B cell (primary cell): ENCODE measurements at regions not wholly inside any gene's neighbourhood (a gene's known extent, or its start where the extent isn't known, plus 50 kb on each side); places are given as distances from the start of the nearest gene placed in this dataset.

Experiments
- ATAC-seq: fragments of 200-7000 bp; cut with Tn5 transposase; one replicate; pipeline ENCODE4 v1.10.0; 2021; ENCODE audit warnings: low read depth, mild to moderate bottlenecking, moderate number of reproducible peaks, moderate library complexity
- CTCF ChIA-PET: fragments of 350-600 bp; sonication (Branson Sonifier 250); formaldehyde crosslinking; loops from one replicate; lab custom pipeline; 2021; ENCODE audit warnings: antibody characterized with exemption, inconsistent platforms; lab: Charles Lee
- POLR2A ChIA-PET: fragments of 350-600 bp; sonication (Branson Sonifier 250); formaldehyde crosslinking; loops from one replicate; lab custom pipeline; 2021; ENCODE audit warnings: antibody characterized with exemption; lab: Charles Lee
- DNase-seq: peaks from one replicate; pipeline ENCODE4 v3.0.0; 2013
- H2AFZ ChIP-seq: 2 replicates; pipeline ENCODE4 v1.6.1; 2012; ENCODE audit warnings: mild to moderate bottlenecking, low read depth, low read length; ENCODE audit not compliant: insufficient read depth, poor library complexity, severe bottlenecking
- H3K27ac ChIP-seq, 2 donors: 1 replicate in 1 of 2; 2 replicates in 1 of 2; pipeline ENCODE4 v1.5.1; 2012 to 2013; ENCODE audit warnings: low read length in 2 of 2, mild to moderate bottlenecking in 2 of 2, moderate library complexity in 1 of 2
- H3K27me3 ChIP-seq, 4 experiments: fragments of 200-600 bp in 1 of 4; sonication (generic) in 1 of 4; replicated peaks in 1 of 4; 1 replicate in 2 of 4; 2 replicates in 2 of 4; pipeline versions ENCODE4 v1.6.1 to v1.7.0; 2013 to 2016; ENCODE audit warnings: low read length in 3 of 4, mild to moderate bottlenecking in 2 of 4, mixed read lengths in 1 of 4, moderate library complexity in 1 of 4; ENCODE audit not compliant: insufficient read depth in 4 of 4, control insufficient read depth in 3 of 4; ENCODE audit errors: control extremely low read depth in 1 of 4
- H3K36me3 ChIP-seq, 2 experiments: replicated peaks in 1 of 2; 1 replicate in 1 of 2; 2 replicates in 1 of 2; pipeline versions ENCODE4 v1.6.1 to v1.7.1; 2013; ENCODE audit warnings: low read length in 1 of 2; ENCODE audit not compliant: insufficient read depth in 2 of 2, control insufficient read depth in 1 of 2; ENCODE audit errors: control extremely low read depth in 1 of 2, extremely low read depth in 1 of 2
- H3K4me1 ChIP-seq, 2 donors: fragments of 200-600 bp in 1 of 2; sonication (generic) in 1 of 2; 1 replicate in 1 of 2; 2 replicates in 1 of 2; pipeline versions ENCODE4 v1.5.1 to v1.6.1; 2013 to 2017; ENCODE audit warnings: low read length in 2 of 2; ENCODE audit not compliant: control insufficient read depth in 2 of 2, insufficient read depth in 2 of 2
- H3K4me2 ChIP-seq: replicated peaks from 2 replicates; pipeline ENCODE3; 2012; ENCODE audit warnings: mild to moderate bottlenecking, low read depth, low read length; ENCODE audit not compliant: poor library complexity, severe bottlenecking
- H3K4me3 ChIP-seq, 5 experiments: fragments of 200-600 bp in 1 of 5; sonication (generic) in 1 of 5; 1 replicate in 3 of 5; 2 replicates in 2 of 5; pipeline versions ENCODE4 v1.5.1 to v1.7.0; 2011 to 2016; ENCODE audit warnings: low read length in 4 of 5, mild to moderate bottlenecking in 4 of 5, low read depth in 2 of 5, control low read depth in 1 of 5, moderate library complexity in 1 of 5; ENCODE audit not compliant: insufficient read depth in 1 of 5; ENCODE audit errors: control extremely low read depth in 1 of 5, extremely low read depth in 1 of 5
- H3K79me2 ChIP-seq: fragments of 200-600 bp; sonication (generic); one replicate; pipeline ENCODE4 v1.6.0; 2016; ENCODE audit warnings: low read length; ENCODE audit not compliant: control insufficient read depth, insufficient read depth
- H3K9ac ChIP-seq: fragments of 200-600 bp; sonication (generic); 2 replicates; pipeline ENCODE4 v1.6.1; 2017; ENCODE audit warnings: mild to moderate bottlenecking, low read length, moderate library complexity
- H3K9me3 ChIP-seq, 3 donors: one replicate each; pipeline versions ENCODE4 v1.6.1 to v1.7.1; 2013; ENCODE audit warnings: low read length in 2 of 3; ENCODE audit not compliant: control insufficient read depth in 2 of 3, insufficient read depth in 1 of 3; ENCODE audit errors: control extremely low read depth in 1 of 3
- H4K20me1 ChIP-seq: 2 replicates; pipeline ENCODE4 v1.6.0; 2012; ENCODE audit warnings: mild to moderate bottlenecking, low read length; ENCODE audit not compliant: insufficient read depth, control insufficient read depth, poor library complexity, severe bottlenecking
- H3K27ac Mint-ChIP-seq: one replicate; pipeline ENCODE4 v1.8.0; 2021; ENCODE audit warnings: mixed read lengths
- H3K27me3 Mint-ChIP-seq: one replicate; pipeline ENCODE4 v1.8.0; 2021; ENCODE audit warnings: mixed read lengths
- H3K4me1 Mint-ChIP-seq: one replicate; pipeline ENCODE4 v1.8.0; 2021; ENCODE audit warnings: mixed read lengths
- H3K4me3 Mint-ChIP-seq: one replicate; pipeline ENCODE4 v1.8.0; 2021; ENCODE audit warnings: mixed read lengths
- H3K9me3 Mint-ChIP-seq: one replicate; pipeline ENCODE4 v1.8.0; 2022; ENCODE audit warnings: mixed read lengths; ENCODE audit not compliant: insufficient read depth
- CTCF ChIP-seq: fragments of 200-600 bp; IDR thresholded peaks from one replicate; pipeline ENCODE4 v1.8.0; 2022; ENCODE audit warnings: antibody characterized with exemption, mild to moderate bottlenecking
- EZH2 ChIP-seq: IDR thresholded peaks from 2 replicates; pipeline ENCODE4 v1.6.1; 2012; ENCODE audit warnings: borderline replicate concordance, low read depth, mild to moderate bottlenecking, moderate library complexity, low read length; ENCODE audit not compliant: insufficient read depth, poor library complexity, severe bottlenecking
- intact Hi-C: fragments of 100-400 bp; cut with micrococcal nuclease; formaldehyde crosslinking; loops from one replicate; pipeline ENCODE4 v1.10.0; 2022

GRCh38 chr3:162996368-162996767, 1499.8 kb downstream of the OTOL1 start:
- no peak for TF ChIP-seq CTCF
- TF ChIP-seq EZH2 = no peak
- H3K27me3 Mint-ChIP-seq = no peaks in the 10 kb centered on the region
- Histone ChIP-seq H3K27me3 (no peaks in the 10 kb centered on the region), H3K4me3 (no peak overlapping the region), H3K27ac (no peak overlapping the region), H3K9me3 (no peaks in the 10 kb centered on the region), H3K4me1 (no peaks in the 10 kb centered on the region), H3K9ac (no peak overlapping the region), H4K20me1 (no peaks in the 10 kb centered on the region), H2AFZ (no peak overlapping the region), H3K79me2 (no peaks in the 10 kb centered on the region), H3K36me3 (no peaks in the 10 kb centered on the region), H3K4me2 (no peak overlapping the region)
- H3K4me1 Mint-ChIP-seq = no peaks in the 10 kb centered on the region
- peaks cover 4% of the 10 kb centered on the region for H3K9me3 Mint-ChIP-seq
- intact Hi-C loops = no loop called here
- CTCF ChIA-PET = no interaction called here
- no peak for DNase-seq
- ATAC-seq = no peak
- H3K27ac Mint-ChIP-seq = no peak overlapping the region
- POLR2A ChIA-PET = no interaction called here
- no peak overlapping the region for H3K4me3 Mint-ChIP-seq

- Mint-ChIP-seq H3K4me1 (no peaks in the 10 kb centered on the region), H3K4me3 (no peak overlapping the region), H3K27me3 (no peaks in the 10 kb centered on the region), H3K27ac (no peak overlapping the region), H3K9me3 (peaks cover 4% of the 10 kb centered on the region)
- H3K36me3 ChIP-seq = no peaks in the 10 kb centered on the region
- H3K27me3 ChIP-seq = no peaks in the 10 kb centered on the region
- no peak overlapping the region for H3K27ac ChIP-seq
- CTCF ChIA-PET = no interaction called here
- TF ChIP-seq EZH2 (no peak), CTCF (no peak)
- no peak for DNase-seq
- H3K9ac ChIP-seq = no peak overlapping the region
- H3K4me3 ChIP-seq = no peak overlapping the region
- H3K79me2 ChIP-seq = no peaks in the 10 kb centered on the region
- no peaks in the 10 kb centered on the region for H3K9me3 ChIP-seq
- no peaks in the 10 kb centered on the region for H4K20me1 ChIP-seq
- no peak for ATAC-seq
- H3K4me1 ChIP-seq = no peaks in the 10 kb centered on the region
- POLR2A ChIA-PET = no interaction called here
- H3K4me2 ChIP-seq = no peak overlapping the region
- intact Hi-C loops = loop anchor here (1.0 kb wide), 1 partner anchor 8 kb away; no protein-coding TSS in a partner anchor
- H2AFZ ChIP-seq = no peak overlapping the region
Observed at GRCh38 chr3:162998205-162998604, 1501.6 kb downstream of the OTOL1 start.
